Heart left ventricle (tissue), 16 donors: ENCODE measurements at regions not wholly inside any gene's neighbourhood (a gene's known extent, or its start where the extent isn't known, plus 50 kb on each side); places are given as distances from the start of the nearest gene placed in this dataset.
A peak's percentile ranks its signal among the peaks of the same experiment; 100 is the strongest.

ENCODE experiments used
- ATAC-seq, 4 donors: fragments of 200-7000 bp; cut with Tn5 transposase; one replicate each; pipeline ENCODE4 v1.9.1; 2020 to 2022; ENCODE audit warnings: moderate library complexity in 4 of 4, mild to moderate bottlenecking in 3 of 4, moderate number of reproducible peaks in 1 of 4
- DNase-seq, 5 donors: peaks; one replicate each; pipeline ENCODE4 v3.0.0-alpha.2; 2020
- H3K27ac ChIP-seq, 12 donors: fragments of 200-600 bp; sonication (generic) in 4 of 12; one replicate each; pipeline versions ENCODE4 v1.5.0 to v1.8.0; 2016 to 2022; ENCODE audit warnings: mild to moderate bottlenecking in 2 of 12
- H3K27me3 ChIP-seq, 9 donors: fragments of 200-600 bp; sonication (generic) in 2 of 9; one replicate each; pipeline versions ENCODE4 v1.5.1 to v1.8.0; 2016 to 2022; ENCODE audit warnings: mild to moderate bottlenecking in 3 of 9
- H3K36me3 ChIP-seq, 9 donors: fragments of 200-600 bp; sonication (generic) in 2 of 9; one replicate each; pipeline versions ENCODE4 v1.5.0 to v1.8.0; 2018 to 2022; ENCODE audit warnings: mild to moderate bottlenecking in 2 of 9
- H3K4me1 ChIP-seq, 12 donors: fragments of 200-600 bp; sonication (generic) in 4 of 12; one replicate each; pipeline versions ENCODE4 v1.5.0 to v1.8.0; 2016 to 2022; ENCODE audit warnings: mild to moderate bottlenecking in 3 of 12
- H3K4me3 ChIP-seq, 12 donors: fragments of 200-600 bp; sonication (generic) in 4 of 12; one replicate each; pipeline versions ENCODE4 v1.5.0 to v1.8.0; 2017 to 2022; ENCODE audit warnings: mild to moderate bottlenecking in 9 of 12, moderate library complexity in 4 of 12
- H3K9me3 ChIP-seq, 12 donors: fragments of 200-600 bp; sonication (generic) in 4 of 12; one replicate each; pipeline versions ENCODE4 v1.5.0 to v1.8.0; 2016 to 2022; ENCODE audit warnings: mild to moderate bottlenecking in 1 of 12
- CTCF ChIP-seq, 12 donors: fragments of 200-600 bp; sonication (generic) in 4 of 12; IDR thresholded peaks; one replicate each; pipeline versions ENCODE4 v1.5.0 to v1.8.0; 2018 to 2022; ENCODE audit warnings: antibody characterized with exemption in 12 of 12, mild to moderate bottlenecking in 5 of 12
- POLR2A ChIP-seq, 2 donors: fragments of 450-650 bp; IDR thresholded peaks; one replicate each; pipeline ENCODE4 v1.6.1; 2017; ENCODE audit warnings: antibody characterized with exemption in 2 of 2, mild to moderate bottlenecking in 2 of 2, moderate library complexity in 2 of 2
- WGBS, 4 donors: extraction: QIAGEN DNeasy Blood & Tissue Kit in 2 of 4; methylation state at CpG; one replicate each; pipeline versions ENCODE4 v1.1.5 to v1.1.7; 2013 to 2018; 5-methylcytosine and 5-hydroxymethylcytosine counted together
- intact Hi-C, 10 donors: fragments of 100-400 bp; cut with DNase I; formaldehyde crosslinking; loops; one replicate each; pipeline versions ENCODE4 v1.11.1 to v1.14.2; 2022
- donor health status: ischemic (EF 13 %, LVEDD 7.1; RV severe dilation, severe dysfunction).
- donor health status: healthy with polysubstance abuse.
- donor health status: DM: no; HTN: yes; CAD: no.
- donor health status: DM: no; HTN: no; CAD: no.
- donor health status: ischemic (EF 25% LVEDD 6.9; RV normal size, moderate dysfunction).
- donor health status: ischemic (EF 25% LVEDD 5.7; RV mildly dilated, moderate dysfunction).
- donor health status: healthy.
- donor health status: DM: yes; HTN: yes; CAD: no.
- donor health status: ischemic (EF 35%, LVEDD 5.7; RV mildly dilated, moderate dysfunction).
- donor health status: nonischemic (EF 11% LVEDD 7.7; RV severe dilation, severe dysfunction).
- donor health status: DM: yes; HTN: yes; CAD: no.
- donor health status: PGD.
- donor health status: ischemic (EF 29% LVEDD 5.4; RV normal size, mild dysfunction).
- donor health status: nonischemic (EF 23%, LVEDD 6.1; RV moderate dilation, normal function).

DNA sequence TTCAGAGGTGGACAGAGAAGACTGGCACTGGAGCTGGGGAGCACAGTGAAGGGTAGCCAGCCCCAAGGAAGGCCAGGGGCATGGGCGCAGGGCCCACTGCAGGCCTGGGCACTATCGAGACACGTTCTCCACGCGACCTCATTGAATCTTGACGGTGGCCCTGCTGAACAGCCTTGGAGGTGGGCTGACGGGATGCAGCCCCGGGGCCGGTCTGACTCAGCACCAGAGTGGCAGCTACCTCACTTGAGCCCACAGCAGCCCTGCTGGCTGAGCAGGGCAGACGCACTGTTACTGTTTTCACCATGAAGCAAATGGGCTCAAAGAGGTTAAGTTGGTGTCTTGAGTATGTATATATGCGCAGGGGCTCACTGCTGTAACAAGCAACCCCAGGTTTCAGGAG, 78.8 kb upstream of the FOXF1 start:
- no peak overlapping the region for H3K4me3 ChIP-seq
- H3K36me3 ChIP-seq, result no peaks in the 10 kb centered on the region
- peaks cover 0 to 18% (median 0%) of the 10 kb centered on the region in 9 donors for H3K27me3 ChIP-seq
- intact Hi-C loops, result no loop called here
- WGBS, 4 donors, result 89 to 95% (median 90%) methylated on average over 11 of the region's 11 CpGs
- peaks cover 0 to 9% (median 0%) of the 10 kb centered on the region in 12 donors for H3K4me1 ChIP-seq
- TF ChIP-seq POLR2A (IDR thresholded peaks at IDR 0.05), result no peak
- no peak for TF ChIP-seq CTCF (IDR thresholded peaks at IDR 0.05)
- H3K9me3 ChIP-seq, result no peaks in the 10 kb centered on the region
- H3K27ac ChIP-seq, result peak overlapping the region in 1 of 12 donors; percentile 86
- no peak for ATAC-seq
- DNase-seq, result no peak

DNA sequence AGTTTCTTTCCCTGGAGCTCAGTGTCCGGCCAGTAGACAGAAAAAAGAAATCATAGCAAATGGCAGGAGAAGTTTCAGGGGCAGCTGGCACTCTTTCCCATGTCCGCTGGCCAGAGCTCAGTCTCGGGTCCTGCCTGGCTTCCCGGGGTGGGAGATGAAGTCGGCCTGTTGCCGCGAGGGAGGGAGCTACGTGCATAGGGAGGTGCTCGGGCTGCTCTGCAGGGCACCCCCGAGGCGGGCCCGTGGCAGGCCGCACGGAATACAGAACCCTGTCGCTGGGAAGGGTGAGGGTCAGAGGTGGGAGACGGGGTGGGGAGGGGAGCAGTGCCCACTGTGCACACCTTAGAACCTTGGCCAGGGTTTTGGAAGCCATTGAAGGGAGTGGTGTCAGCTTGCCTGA, 78.3 kb upstream of the FOXF1 start:
- Histone ChIP-seq H3K9me3 (no peaks in the 10 kb centered on the region), H3K4me3 (no peak overlapping the region), H3K36me3 (no peaks in the 10 kb centered on the region), H3K4me1 (peaks cover 0 to 9% (median 0%) of the 10 kb centered on the region in 12 donors), H3K27ac (peak overlapping the region in 1 of 12 donors; percentile 86), H3K27me3 (peaks cover 0 to 20% (median 0%) of the 10 kb centered on the region in 9 donors)
- intact Hi-C loops, result no loop called here
- ATAC-seq (no peak), DNase-seq (no peak)
- 85 to 92% (median 89%) methylated on average over 16 of the region's 16 CpGs for WGBS, 4 donors
- TF ChIP-seq POLR2A (IDR thresholded peaks at IDR 0.05) (no peak), CTCF (IDR thresholded peaks at IDR 0.05) (no peak)

DNA sequence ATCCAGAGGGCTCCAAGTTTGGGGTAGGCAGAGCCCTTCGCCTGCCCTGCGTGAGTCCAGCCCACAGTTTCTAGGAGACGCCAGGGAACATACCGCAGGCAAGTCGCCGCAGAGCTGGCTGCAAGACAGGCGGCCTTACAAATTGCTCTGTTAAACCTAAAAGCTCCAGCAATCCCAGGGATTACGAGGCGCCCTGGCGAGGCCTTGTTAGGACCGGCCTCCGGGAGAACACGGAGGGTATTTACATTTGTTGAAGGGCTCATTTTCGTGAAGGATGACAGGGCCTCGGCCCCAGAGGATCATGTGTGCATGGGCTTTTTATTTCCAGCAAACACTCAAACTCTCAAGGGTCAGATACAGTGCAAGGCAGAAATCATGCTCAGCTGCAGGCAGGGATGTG, 77.6 kb upstream of the FOXF1 start:
- TF ChIP-seq POLR2A (IDR thresholded peaks at IDR 0.05) (no peak), CTCF (IDR thresholded peaks at IDR 0.05) (no peak)
- ATAC-seq (no peak), DNase-seq (no peak)
- H3K9me3 ChIP-seq, result no peaks in the 10 kb centered on the region
- peaks cover 0 to 9% (median 0%) of the 10 kb centered on the region in 12 donors for H3K4me1 ChIP-seq
- H3K4me3 ChIP-seq, result no peak overlapping the region
- 70 to 79% (median 73%) methylated on average over 15 of the region's 15 CpGs for WGBS, 4 donors
- peak overlapping the region in 1 of 12 donors; percentile 86 for H3K27ac ChIP-seq
- H3K27me3 ChIP-seq, result peaks cover 0 to 23% (median 3%) of the 10 kb centered on the region in 9 donors
- H3K36me3 ChIP-seq, result no peaks in the 10 kb centered on the region
- intact Hi-C loops, result no loop called here

GRCh38 chr16:86436466-86437185, 73.7 kb upstream of the FOXF1 start:
- H3K27me3 ChIP-seq, result peaks cover 0 to 24% (median 3%) of the 10 kb centered on the region in 9 donors
- TF ChIP-seq CTCF (IDR thresholded peaks at IDR 0.05) (no peak), POLR2A (IDR thresholded peaks at IDR 0.05) (no peak)

More at GRCh38 chr16:86436466-86437185, 73.7 kb upstream of the FOXF1 start:
- no peaks in the 10 kb centered on the region for H3K36me3 ChIP-seq
- H3K4me3 ChIP-seq, result no peak overlapping the region
- H3K27ac ChIP-seq, result no peak overlapping the region
- 53 to 70% (median 65%) methylated on average over 7 of the region's 7 CpGs for WGBS, 4 donors
- no peaks in the 10 kb centered on the region for H3K4me1 ChIP-seq
- no peak for DNase-seq
- H3K9me3 ChIP-seq, result no peaks in the 10 kb centered on the region
- intact Hi-C loops, result no loop called here
- ATAC-seq, result no peak
